ENCODE measurements at regions not wholly inside any gene's neighbourhood (a gene's known extent, or its start where the extent isn't known, plus 50 kb on each side); places are given as distances from the start of the nearest gene placed in this dataset.
A peak's percentile ranks its signal among the peaks of the same experiment; 100 is the strongest.

- H3K4me3 ChIP-seq (ENCODE audit: low read length) = no peak overlapping the region
- H4K8ac ChIP-seq (ENCODE audit: low read depth, low read length) = no peak overlapping the region
- no peaks in the 10 kb centered on the region for H3K27me3 ChIP-seq (ENCODE audit: insufficient read depth, low read length, poor library complexity)
- no peak overlapping the region for H3K18ac ChIP-seq (ENCODE audit: low read length)
- no peaks in the 10 kb centered on the region for H3K79me2 ChIP-seq (ENCODE audit: control insufficient read depth, insufficient read depth, low read length)
- no peak overlapping the region for H3K4me2 ChIP-seq (ENCODE audit: low read length)
- H3K4ac ChIP-seq (ENCODE audit: low read depth, low read length) = no peak overlapping the region
- no peak overlapping the region for H3K23ac ChIP-seq (ENCODE audit: low read length)
- H2AK5ac ChIP-seq (ENCODE audit: low read length) = no peak overlapping the region
- H3K36me3 ChIP-seq (ENCODE audit: control insufficient read depth, insufficient read depth, low read length) = no peaks in the 10 kb centered on the region
- no peak overlapping the region for H2BK5ac ChIP-seq (ENCODE audit: low read length)
- no peak overlapping the region for H3K27ac ChIP-seq (ENCODE audit: low read depth, low read length)
- no peaks in the 10 kb centered on the region for H3K79me1 ChIP-seq (ENCODE audit: low read length)
- no peak overlapping the region for H2BK15ac ChIP-seq (replicated peaks; ENCODE audit: low read depth)
- no peaks in the 10 kb centered on the region for H3K4me1 ChIP-seq (ENCODE audit: control insufficient read depth, low read depth, low read length)
- WGBS (ENCODE audit: extremely low coverage, insufficient coverage, low lambda C conversion rate) = no CpG with 5 or more reads among the region's 1 CpG
- no peak overlapping the region for H3K56ac ChIP-seq (ENCODE audit: low read length)
- no peak overlapping the region for H2BK120ac ChIP-seq (ENCODE audit: low read depth, low read length)
- no peak overlapping the region for H3K9ac ChIP-seq (ENCODE audit: low read length)
- no peak for DNase-seq
- H4K5ac ChIP-seq (ENCODE audit: low read length) = no peak overlapping the region
These were observed 1096.9 kb upstream of the SEMA6A start for GRCh38 chr5:117671551-117671950.

- Histone ChIP-seq H4K5ac (ENCODE audit: low read length) (no peak overlapping the region), H2AK5ac (ENCODE audit: low read length) (no peak overlapping the region), H3K9ac (ENCODE audit: low read length) (no peak overlapping the region), H3K4me3 (ENCODE audit: low read length) (no peak overlapping the region), H2BK5ac (ENCODE audit: low read length) (no peak overlapping the region), H3K27ac (ENCODE audit: low read depth, low read length) (no peak overlapping the region), H3K36me3 (ENCODE audit: control insufficient read depth, insufficient read depth, low read length) (no peaks in the 10 kb centered on the region), H3K4ac (ENCODE audit: low read depth, low read length) (no peak overlapping the region), H3K79me1 (ENCODE audit: low read length) (no peaks in the 10 kb centered on the region), H3K23ac (ENCODE audit: low read length) (no peak overlapping the region), H3K18ac (ENCODE audit: low read length) (no peak overlapping the region), H3K56ac (ENCODE audit: low read length) (no peak overlapping the region), H2BK120ac (ENCODE audit: low read depth, low read length) (no peak overlapping the region), H3K4me2 (ENCODE audit: low read length) (no peak overlapping the region), H3K4me1 (ENCODE audit: control insufficient read depth, low read depth, low read length) (no peaks in the 10 kb centered on the region), H4K8ac (ENCODE audit: low read depth, low read length) (no peak overlapping the region), H2BK15ac (replicated peaks; ENCODE audit: low read depth) (no peak overlapping the region), H3K27me3 (ENCODE audit: insufficient read depth, low read length, poor library complexity) (no peaks in the 10 kb centered on the region), H3K79me2 (ENCODE audit: control insufficient read depth, insufficient read depth, low read length) (no peaks in the 10 kb centered on the region)
- WGBS (ENCODE audit: extremely low coverage, insufficient coverage, low lambda C conversion rate) = no CpG with 5 or more reads among the region's 3 CpGs
- peak; percentile 9 for DNase-seq
These were observed 1092.5 kb upstream of the SEMA6A start for GRCh38 chr5:117667105-117667504.

- Histone ChIP-seq H4K5ac (ENCODE audit: low read length) (no peak overlapping the region), H2BK15ac (replicated peaks; ENCODE audit: low read depth) (no peak overlapping the region)
- WGBS (ENCODE audit: extremely low coverage, insufficient coverage, low lambda C conversion rate) = no CpG with 5 or more reads among the region's 1 CpG
These were observed 1090.5 kb upstream of the SEMA6A start for GRCh38 chr5:117665121-117665520.

GRCh38 chr5:117662361-117662760 lies 1087.7 kb upstream of the SEMA6A start:
- no peak overlapping the region for H2BK120ac ChIP-seq (ENCODE audit: low read depth, low read length)
- H3K27me3 ChIP-seq (ENCODE audit: insufficient read depth, low read length, poor library complexity) = no peaks in the 10 kb centered on the region
- H3K9ac ChIP-seq (ENCODE audit: low read length) = no peak overlapping the region
- H3K4me2 ChIP-seq (ENCODE audit: low read length) = no peak overlapping the region
- no peak overlapping the region for H3K18ac ChIP-seq (ENCODE audit: low read length)
- no peak overlapping the region for H3K27ac ChIP-seq (ENCODE audit: low read depth, low read length)
- no peaks in the 10 kb centered on the region for H3K36me3 ChIP-seq (ENCODE audit: control insufficient read depth, insufficient read depth, low read length)
- H4K5ac ChIP-seq (ENCODE audit: low read length) = no peak overlapping the region
- H3K23ac ChIP-seq (ENCODE audit: low read length) = no peak overlapping the region
- H3K79me1 ChIP-seq (ENCODE audit: low read length) = no peaks in the 10 kb centered on the region
- no peak overlapping the region for H2BK5ac ChIP-seq (ENCODE audit: low read length)
- H3K4me3 ChIP-seq (ENCODE audit: low read length) = no peak overlapping the region
- H3K79me2 ChIP-seq (ENCODE audit: control insufficient read depth, insufficient read depth, low read length) = no peaks in the 10 kb centered on the region
- no peaks in the 10 kb centered on the region for H3K4me1 ChIP-seq (ENCODE audit: control insufficient read depth, low read depth, low read length)
- no peak overlapping the region for H3K4ac ChIP-seq (ENCODE audit: low read depth, low read length)
- no peak overlapping the region for H4K8ac ChIP-seq (ENCODE audit: low read depth, low read length)
- no CpG with 5 or more reads among the region's 2 CpGs for WGBS (ENCODE audit: extremely low coverage, insufficient coverage, low lambda C conversion rate)
- no peak overlapping the region for H2BK15ac ChIP-seq (replicated peaks; ENCODE audit: low read depth)
- no peak overlapping the region for H3K56ac ChIP-seq (ENCODE audit: low read length)
- H2AK5ac ChIP-seq (ENCODE audit: low read length) = no peak overlapping the region
- DNase-seq = no peak

More at GRCh38 chr5:117665121-117665520, 1090.5 kb upstream of the SEMA6A start:
- Histone ChIP-seq H3K36me3 (ENCODE audit: control insufficient read depth, insufficient read depth, low read length) (no peaks in the 10 kb centered on the region), H3K9ac (ENCODE audit: low read length) (no peak overlapping the region), H3K4me3 (ENCODE audit: low read length) (no peak overlapping the region), H3K27me3 (ENCODE audit: insufficient read depth, low read length, poor library complexity) (no peaks in the 10 kb centered on the region), H3K4me2 (ENCODE audit: low read length) (no peak overlapping the region), H4K8ac (ENCODE audit: low read depth, low read length) (no peak overlapping the region), H2AK5ac (ENCODE audit: low read length) (no peak overlapping the region), H2BK120ac (ENCODE audit: low read depth, low read length) (no peak overlapping the region), H3K27ac (ENCODE audit: low read depth, low read length) (no peak overlapping the region), H3K56ac (ENCODE audit: low read length) (no peak overlapping the region), H3K18ac (ENCODE audit: low read length) (no peak overlapping the region), H3K4me1 (ENCODE audit: control insufficient read depth, low read depth, low read length) (no peaks in the 10 kb centered on the region), H3K4ac (ENCODE audit: low read depth, low read length) (no peak overlapping the region), H3K79me2 (ENCODE audit: control insufficient read depth, insufficient read depth, low read length) (no peaks in the 10 kb centered on the region), H3K79me1 (ENCODE audit: low read length) (no peaks in the 10 kb centered on the region), H3K23ac (ENCODE audit: low read length) (no peak overlapping the region), H2BK5ac (ENCODE audit: low read length) (no peak overlapping the region)
- no peak for DNase-seq

- H3K79me2 ChIP-seq (ENCODE audit: control insufficient read depth, insufficient read depth, low read length) = no peaks in the 10 kb centered on the region
- no peak overlapping the region for H4K8ac ChIP-seq (ENCODE audit: low read depth, low read length)
- H3K4me2 ChIP-seq (ENCODE audit: low read length) = no peak overlapping the region
- H2AK5ac ChIP-seq (ENCODE audit: low read length) = no peak overlapping the region
- H3K56ac ChIP-seq (ENCODE audit: low read length) = no peak overlapping the region
- H2BK120ac ChIP-seq (ENCODE audit: low read depth, low read length) = no peak overlapping the region
- no peaks in the 10 kb centered on the region for H3K79me1 ChIP-seq (ENCODE audit: low read length)
- no peak overlapping the region for H3K27ac ChIP-seq (ENCODE audit: low read depth, low read length)
- no peaks in the 10 kb centered on the region for H3K36me3 ChIP-seq (ENCODE audit: control insufficient read depth, insufficient read depth, low read length)
- H3K4me3 ChIP-seq (ENCODE audit: low read length) = no peak overlapping the region
- H3K27me3 ChIP-seq (ENCODE audit: insufficient read depth, low read length, poor library complexity) = no peaks in the 10 kb centered on the region
- no peak for DNase-seq
- H3K4me1 ChIP-seq (ENCODE audit: control insufficient read depth, low read depth, low read length) = no peaks in the 10 kb centered on the region
- no peak overlapping the region for H3K9ac ChIP-seq (ENCODE audit: low read length)
- H3K4ac ChIP-seq (ENCODE audit: low read depth, low read length) = no peak overlapping the region
- no peak overlapping the region for H4K5ac ChIP-seq (ENCODE audit: low read length)
- no peak overlapping the region for H2BK15ac ChIP-seq (replicated peaks; ENCODE audit: low read depth)
- H3K23ac ChIP-seq (ENCODE audit: low read length) = no peak overlapping the region
- no peak overlapping the region for H3K18ac ChIP-seq (ENCODE audit: low read length)
- no peak overlapping the region for H2BK5ac ChIP-seq (ENCODE audit: low read length)
- no CpG with 5 or more reads among the region's 1 CpG for WGBS (ENCODE audit: extremely low coverage, insufficient coverage, low lambda C conversion rate)
These were observed 1082.9 kb upstream of the SEMA6A start for GRCh38 chr5:117657541-117657940.

- H3K4ac ChIP-seq (ENCODE audit: low read depth, low read length) = no peak overlapping the region
- no peak overlapping the region for H3K9ac ChIP-seq (ENCODE audit: low read length)
- no CpG with 5 or more reads among the region's 3 CpGs for WGBS (ENCODE audit: extremely low coverage, insufficient coverage, low lambda C conversion rate)
- H3K4me2 ChIP-seq (ENCODE audit: low read length) = no peak overlapping the region
- H3K79me1 ChIP-seq (ENCODE audit: low read length) = no peaks in the 10 kb centered on the region
- DNase-seq = no peak
- H3K56ac ChIP-seq (ENCODE audit: low read length) = no peak overlapping the region
- no peak overlapping the region for H3K23ac ChIP-seq (ENCODE audit: low read length)
- H2AK5ac ChIP-seq (ENCODE audit: low read length) = no peak overlapping the region
- H3K79me2 ChIP-seq (ENCODE audit: control insufficient read depth, insufficient read depth, low read length) = no peaks in the 10 kb centered on the region
- no peak overlapping the region for H4K8ac ChIP-seq (ENCODE audit: low read depth, low read length)
- no peak overlapping the region for H3K4me3 ChIP-seq (ENCODE audit: low read length)
- no peaks in the 10 kb centered on the region for H3K27me3 ChIP-seq (ENCODE audit: insufficient read depth, low read length, poor library complexity)
- H2BK120ac ChIP-seq (ENCODE audit: low read depth, low read length) = no peak overlapping the region
- no peaks in the 10 kb centered on the region for H3K36me3 ChIP-seq (ENCODE audit: control insufficient read depth, insufficient read depth, low read length)
- H2BK5ac ChIP-seq (ENCODE audit: low read length) = no peak overlapping the region
- H3K27ac ChIP-seq (ENCODE audit: low read depth, low read length) = no peak overlapping the region
- H3K4me1 ChIP-seq (ENCODE audit: control insufficient read depth, low read depth, low read length) = no peaks in the 10 kb centered on the region
- H2BK15ac ChIP-seq (replicated peaks; ENCODE audit: low read depth) = no peak overlapping the region
- H4K5ac ChIP-seq (ENCODE audit: low read length) = no peak overlapping the region
- H3K18ac ChIP-seq (ENCODE audit: low read length) = no peak overlapping the region
These were observed 1078.3 kb upstream of the SEMA6A start for GRCh38 chr5:117652958-117653280.
